ENCODE measurements at regions not wholly inside any gene's neighbourhood (a gene's known extent, or its start where the extent isn't known, plus 50 kb on each side); places are given as distances from the start of the nearest gene placed in this dataset.

DNA sequence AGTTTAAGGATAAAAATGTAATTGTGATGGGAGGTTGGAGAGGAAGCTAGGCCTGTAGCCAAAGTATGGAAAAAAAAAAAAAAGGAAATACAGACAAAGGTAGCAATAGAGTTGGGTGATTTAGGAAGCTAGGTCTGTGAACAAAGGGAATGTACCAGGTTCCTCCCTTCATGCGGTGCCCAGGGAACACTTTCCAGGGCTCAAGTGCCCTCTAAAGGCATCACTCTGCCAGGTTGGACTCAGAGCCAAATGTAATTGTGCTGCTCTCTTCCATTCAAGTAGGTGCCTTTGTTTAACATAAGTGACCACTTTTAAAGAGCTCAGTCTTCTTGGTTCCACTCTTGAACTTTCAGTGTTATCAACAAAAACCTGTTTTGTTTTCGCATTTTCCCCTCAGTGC, 159.7 kb upstream of the AHI1 start:
- TF ChIP-seq FOXK2 (IDR thresholded peaks at IDR 0.05) (no peak), ZNF384 (IDR thresholded peaks at IDR 0.05) (no peak), HDGF (IDR thresholded peaks at IDR 0.05; ENCODE audit: borderline replicate concordance) (no peak), ELF4 (IDR thresholded peaks at IDR 0.05) (no peak), FOXA1 (IDR thresholded peaks at IDR 0.05) (no peak), BHLHE40 (IDR thresholded peaks at IDR 0.05; ENCODE audit: borderline replicate concordance) (no peak), L3MBTL2 (conservative IDR thresholded peaks at IDR 0.05) (no peak), CTBP1 (IDR thresholded peaks at IDR 0.05; ENCODE audit: borderline replicate concordance) (no peak), FOXM1 (IDR thresholded peaks at IDR 0.05; ENCODE audit: borderline replicate concordance) (no peak)
- CTCF ChIA-PET: no interaction called here
- DNase-seq (ENCODE audit: extremely low spot score): no peak
- POLR2A ChIA-PET: no interaction called here

DNA sequence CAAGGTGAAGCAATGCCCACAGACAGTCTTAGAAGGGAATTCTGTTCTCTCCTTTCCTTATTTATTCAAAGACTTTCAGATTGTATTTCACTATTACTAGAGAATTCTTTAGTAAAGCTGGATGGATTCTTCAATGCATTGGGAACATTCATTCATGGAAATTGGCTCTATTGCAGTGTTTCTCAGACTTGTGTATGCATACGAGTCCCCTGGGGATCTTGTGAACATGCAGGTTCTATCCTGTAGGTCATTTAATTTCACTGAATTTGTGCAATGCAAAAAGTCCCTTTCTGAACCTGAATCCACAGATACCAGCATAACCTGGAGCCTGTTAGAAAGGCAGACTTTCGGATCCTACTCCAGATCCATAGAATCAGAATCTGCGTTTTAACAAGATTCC, 160.9 kb upstream of the AHI1 start:
- CTCF ChIA-PET: no interaction called here
- DNase-seq (ENCODE audit: extremely low spot score): no peak
- no peak for TF ChIP-seq NFRKB (IDR thresholded peaks at IDR 0.05)
- no peak for TF ChIP-seq FOXK2 (IDR thresholded peaks at IDR 0.05)
- POLR2A ChIA-PET: no interaction called here

DNA sequence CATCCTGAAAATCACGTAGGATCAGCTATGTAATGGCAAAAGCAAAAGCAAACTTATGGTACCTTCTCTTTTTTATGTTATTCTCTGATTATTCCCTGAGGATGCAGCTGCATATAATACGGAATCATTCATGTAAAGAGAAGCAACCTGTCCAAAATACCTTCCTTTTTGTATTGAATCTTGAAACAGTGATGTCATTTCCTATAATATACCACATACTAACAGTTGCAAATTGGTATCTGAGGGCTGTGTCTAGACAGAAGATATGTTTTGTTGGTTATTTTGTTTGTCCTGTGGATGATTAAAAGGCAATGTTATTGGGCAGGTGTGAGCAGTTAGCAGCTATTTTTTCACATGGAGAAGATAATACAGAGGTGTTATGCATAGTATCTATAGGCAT, 161.4 kb upstream of the AHI1 start:
- ChIA-PET POLR2A (no interaction called here), CTCF (no interaction called here)

DNA sequence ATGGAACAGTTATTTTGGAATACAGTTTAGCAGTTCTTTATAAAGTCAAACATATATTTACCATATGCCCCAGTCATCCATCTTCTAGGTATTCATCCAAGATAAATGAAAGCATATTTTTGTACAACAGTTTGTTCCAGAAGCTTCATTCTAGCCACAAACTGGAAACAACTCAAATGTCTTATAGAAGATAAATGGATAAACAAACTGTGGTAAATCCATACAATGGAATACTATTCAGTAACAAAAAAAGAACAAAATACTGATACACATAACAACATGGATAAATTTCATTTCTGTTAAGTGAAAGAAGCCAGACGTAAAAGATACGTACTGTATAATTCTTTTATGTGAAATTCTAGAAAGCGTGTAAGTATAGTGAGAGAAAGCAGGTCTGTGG, 167.0 kb upstream of the AHI1 start:
- TF ChIP-seq BHLHE40 (IDR thresholded peaks at IDR 0.05; ENCODE audit: borderline replicate concordance) (no peak), FOXK2 (IDR thresholded peaks at IDR 0.05) (no peak), L3MBTL2 (conservative IDR thresholded peaks at IDR 0.05) (no peak), SUZ12 (IDR thresholded peaks at IDR 0.05) (no peak), ELF4 (IDR thresholded peaks at IDR 0.05) (no peak), SP1 (IDR thresholded peaks at IDR 0.05) (no peak), FOXA1 (IDR thresholded peaks at IDR 0.05) (no peak), TARDBP (IDR thresholded peaks at IDR 0.05) (no peak), NFRKB (IDR thresholded peaks at IDR 0.05) (no peak), ZNF384 (IDR thresholded peaks at IDR 0.05) (no peak), CTBP1 (IDR thresholded peaks at IDR 0.05; ENCODE audit: borderline replicate concordance) (no peak), ARNT (IDR thresholded peaks at IDR 0.05) (no peak), HDGF (IDR thresholded peaks at IDR 0.05; ENCODE audit: borderline replicate concordance) (no peak), LEF1 (IDR thresholded peaks at IDR 0.05; ENCODE audit: borderline replicate concordance) (no peak), FOXM1 (IDR thresholded peaks at IDR 0.05; ENCODE audit: borderline replicate concordance) (no peak)
- TF ChIP-seq, protein P1, sequence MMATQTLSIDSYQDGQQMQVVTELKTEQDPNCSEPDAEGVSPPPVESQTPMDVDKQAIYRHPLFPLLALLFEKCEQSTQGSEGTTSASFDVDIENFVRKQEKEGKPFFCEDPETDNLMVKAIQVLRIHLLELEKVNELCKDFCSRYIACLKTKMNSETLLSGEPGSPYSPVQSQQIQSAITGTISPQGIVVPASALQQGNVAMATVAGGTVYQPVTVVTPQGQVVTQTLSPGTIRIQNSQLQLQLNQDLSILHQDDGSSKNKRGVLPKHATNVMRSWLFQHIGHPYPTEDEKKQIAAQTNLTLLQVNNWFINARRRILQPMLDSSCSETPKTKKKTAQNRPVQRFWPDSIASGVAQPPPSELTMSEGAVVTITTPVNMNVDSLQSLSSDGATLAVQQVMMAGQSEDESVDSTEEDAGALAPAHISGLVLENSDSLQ (IDR thresholded peaks at IDR 0.05): no peak
- no peak for DNase-seq (ENCODE audit: extremely low spot score)
- POLR2A ChIA-PET: no interaction called here
- CTCF ChIA-PET: no interaction called here

More for the DNA sequence above, 161.4 kb upstream of the AHI1 start:
- DNase-seq (ENCODE audit: extremely low spot score): no peak
- TF ChIP-seq ZNF384 (IDR thresholded peaks at IDR 0.05) (no peak), TARDBP (IDR thresholded peaks at IDR 0.05) (no peak), LEF1 (IDR thresholded peaks at IDR 0.05; ENCODE audit: borderline replicate concordance) (no peak)

DNA sequence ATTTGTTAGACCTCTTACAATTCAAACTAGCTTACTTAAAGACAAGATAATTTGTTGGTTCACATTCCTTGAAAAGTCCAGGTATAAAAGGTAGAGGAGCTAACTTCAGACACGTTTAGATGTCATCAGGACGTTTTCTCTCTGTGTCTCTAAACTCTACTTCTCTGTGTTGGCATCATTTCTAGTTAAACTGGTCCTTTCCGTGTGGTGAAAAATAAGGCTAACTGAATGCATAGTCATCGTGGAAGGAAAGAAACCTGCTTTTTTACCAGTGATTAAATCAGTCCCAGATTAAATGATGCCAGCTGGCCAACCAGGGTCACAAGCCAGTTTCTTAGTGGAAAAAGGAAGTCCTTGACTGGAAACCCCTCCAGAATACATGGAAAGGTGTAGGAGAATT, 168.4 kb upstream of the AHI1 start:
- TF ChIP-seq FOXM1 (IDR thresholded peaks at IDR 0.05; ENCODE audit: borderline replicate concordance) (no peak), SP1 (IDR thresholded peaks at IDR 0.05) (no peak), BHLHE40 (IDR thresholded peaks at IDR 0.05; ENCODE audit: borderline replicate concordance) (no peak), L3MBTL2 (conservative IDR thresholded peaks at IDR 0.05) (no peak), ZNF384 (IDR thresholded peaks at IDR 0.05) (no peak), FOXK2 (IDR thresholded peaks at IDR 0.05) (no peak), LEF1 (IDR thresholded peaks at IDR 0.05; ENCODE audit: borderline replicate concordance) (no peak), ELF4 (IDR thresholded peaks at IDR 0.05) (no peak), ARNT (IDR thresholded peaks at IDR 0.05) (no peak), SUZ12 (IDR thresholded peaks at IDR 0.05) (no peak), FOXA1 (IDR thresholded peaks at IDR 0.05) (no peak), CTBP1 (IDR thresholded peaks at IDR 0.05; ENCODE audit: borderline replicate concordance) (no peak), HDGF (IDR thresholded peaks at IDR 0.05; ENCODE audit: borderline replicate concordance) (no peak), NFRKB (IDR thresholded peaks at IDR 0.05) (no peak), TARDBP (IDR thresholded peaks at IDR 0.05) (no peak)
- TF ChIP-seq, protein P1 (IDR thresholded peaks at IDR 0.05): no peak
- ChIA-PET POLR2A (no interaction called here), CTCF (no interaction called here)
- DNase-seq (ENCODE audit: extremely low spot score): no peak

GRCh38 chr6:135667691-135668455, 170.3 kb upstream of the AHI1 start:
- peak; percentile 49 for DNase-seq (ENCODE audit: extremely low spot score)
- CTCF ChIA-PET: no interaction called here
- TF ChIP-seq, protein P1 (IDR thresholded peaks at IDR 0.05): 0 out of 2 replicates have a peak, but pooled peaks have one; percentile 12
- TF ChIP-seq CTBP1 (IDR thresholded peaks at IDR 0.05; ENCODE audit: borderline replicate concordance): no peak
- POLR2A ChIA-PET: interaction anchor here (1.4 kb wide), 1 partner anchor 622 kb away, joined by 4 read pairs; the partner anchor contains the start of gene BCLAF1

DNA sequence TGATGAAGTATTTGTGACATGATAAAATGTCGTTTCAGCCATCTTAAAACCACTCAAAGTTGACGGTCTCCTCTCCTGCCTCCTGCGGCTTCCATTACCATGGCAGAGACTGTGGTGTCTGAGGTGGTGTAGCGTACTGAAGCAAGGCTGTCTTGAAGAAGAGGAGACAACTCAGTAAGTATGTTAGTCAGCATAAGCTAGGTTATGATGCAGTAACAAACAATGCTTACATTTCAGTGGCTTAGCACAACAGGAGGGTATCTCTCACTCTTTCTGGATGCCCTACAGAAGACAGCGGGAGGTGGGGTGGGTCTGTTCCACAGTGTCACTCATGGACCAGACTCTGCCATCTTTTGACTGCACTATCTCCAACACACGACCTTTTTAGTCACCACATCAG, 174.7 kb upstream of the AHI1 start:
- ChIA-PET POLR2A (no interaction called here), CTCF (no interaction called here)

More for the DNA sequence above, 174.7 kb upstream of the AHI1 start:
- no peak for DNase-seq (ENCODE audit: extremely low spot score)
- TF ChIP-seq CTBP1 (IDR thresholded peaks at IDR 0.05; ENCODE audit: borderline replicate concordance) (no peak), HDGF (IDR thresholded peaks at IDR 0.05; ENCODE audit: borderline replicate concordance) (no peak), ARNT (IDR thresholded peaks at IDR 0.05) (no peak), ZNF384 (IDR thresholded peaks at IDR 0.05) (no peak), BHLHE40 (IDR thresholded peaks at IDR 0.05; ENCODE audit: borderline replicate concordance) (no peak), SP1 (IDR thresholded peaks at IDR 0.05) (no peak), FOXK2 (IDR thresholded peaks at IDR 0.05) (no peak), FOXA1 (IDR thresholded peaks at IDR 0.05) (no peak), NFRKB (IDR thresholded peaks at IDR 0.05) (no peak)
- TF ChIP-seq, protein P1 (IDR thresholded peaks at IDR 0.05): no peak

Measured in HEK293T (cell line).